ENCODE measurements at regions not wholly inside any gene's neighbourhood (a gene's known extent, or its start where the extent isn't known, plus 50 kb on each side); places are given as distances from the start of the nearest gene placed in this dataset.

- Histone ChIP-seq H3K79me2 (ENCODE audit: control insufficient read depth, insufficient read depth, low read length) (no peaks in the 10 kb centered on the region), H2AFZ (ENCODE audit: control insufficient read depth, low read depth, low read length) (no peak overlapping the region), H3K4me2 (ENCODE audit: control insufficient read depth, insufficient read depth) (no peak overlapping the region), H3K36me3 (ENCODE audit: control insufficient read depth in 2 of 2, insufficient read depth in 2 of 2, low read length in 1 of 2) (no peaks in the 10 kb centered on the region), H3K27me3 (replicated peaks in 1 of 2; ENCODE audit: control insufficient read depth in 2 of 2, insufficient read depth in 2 of 2, low read length in 1 of 2) (no peaks in the 10 kb centered on the region), H3K27ac (ENCODE audit: control insufficient read depth, insufficient read depth) (no peak overlapping the region), H4K20me1 (ENCODE audit: control insufficient read depth, insufficient read depth) (no peaks in the 10 kb centered on the region), H3K4me3 (no peak overlapping the region), H3K4me1 (ENCODE audit: control insufficient read depth, insufficient read depth, low read length) (no peaks in the 10 kb centered on the region), H3K9ac (ENCODE audit: control insufficient read depth, insufficient read depth, low read length) (no peak overlapping the region), H3K9me3 (replicated peaks; ENCODE audit: control insufficient read depth, insufficient read depth, low read length) (no peaks in the 10 kb centered on the region; the same call in 2 of the 3 replicates)
- in situ Hi-C loops (cut with MboI) (no loop called here), intact Hi-C loops (cut with micrococcal nuclease; ENCODE audit: unreplicated experiment) (no loop called here)
- TF ChIP-seq CBX5 (IDR thresholded peaks at IDR 0.05; ENCODE audit: low read depth), result peak; percentile 73; the same call in 1 of the 2 replicates
- TF ChIP-seq, protein P1, sequence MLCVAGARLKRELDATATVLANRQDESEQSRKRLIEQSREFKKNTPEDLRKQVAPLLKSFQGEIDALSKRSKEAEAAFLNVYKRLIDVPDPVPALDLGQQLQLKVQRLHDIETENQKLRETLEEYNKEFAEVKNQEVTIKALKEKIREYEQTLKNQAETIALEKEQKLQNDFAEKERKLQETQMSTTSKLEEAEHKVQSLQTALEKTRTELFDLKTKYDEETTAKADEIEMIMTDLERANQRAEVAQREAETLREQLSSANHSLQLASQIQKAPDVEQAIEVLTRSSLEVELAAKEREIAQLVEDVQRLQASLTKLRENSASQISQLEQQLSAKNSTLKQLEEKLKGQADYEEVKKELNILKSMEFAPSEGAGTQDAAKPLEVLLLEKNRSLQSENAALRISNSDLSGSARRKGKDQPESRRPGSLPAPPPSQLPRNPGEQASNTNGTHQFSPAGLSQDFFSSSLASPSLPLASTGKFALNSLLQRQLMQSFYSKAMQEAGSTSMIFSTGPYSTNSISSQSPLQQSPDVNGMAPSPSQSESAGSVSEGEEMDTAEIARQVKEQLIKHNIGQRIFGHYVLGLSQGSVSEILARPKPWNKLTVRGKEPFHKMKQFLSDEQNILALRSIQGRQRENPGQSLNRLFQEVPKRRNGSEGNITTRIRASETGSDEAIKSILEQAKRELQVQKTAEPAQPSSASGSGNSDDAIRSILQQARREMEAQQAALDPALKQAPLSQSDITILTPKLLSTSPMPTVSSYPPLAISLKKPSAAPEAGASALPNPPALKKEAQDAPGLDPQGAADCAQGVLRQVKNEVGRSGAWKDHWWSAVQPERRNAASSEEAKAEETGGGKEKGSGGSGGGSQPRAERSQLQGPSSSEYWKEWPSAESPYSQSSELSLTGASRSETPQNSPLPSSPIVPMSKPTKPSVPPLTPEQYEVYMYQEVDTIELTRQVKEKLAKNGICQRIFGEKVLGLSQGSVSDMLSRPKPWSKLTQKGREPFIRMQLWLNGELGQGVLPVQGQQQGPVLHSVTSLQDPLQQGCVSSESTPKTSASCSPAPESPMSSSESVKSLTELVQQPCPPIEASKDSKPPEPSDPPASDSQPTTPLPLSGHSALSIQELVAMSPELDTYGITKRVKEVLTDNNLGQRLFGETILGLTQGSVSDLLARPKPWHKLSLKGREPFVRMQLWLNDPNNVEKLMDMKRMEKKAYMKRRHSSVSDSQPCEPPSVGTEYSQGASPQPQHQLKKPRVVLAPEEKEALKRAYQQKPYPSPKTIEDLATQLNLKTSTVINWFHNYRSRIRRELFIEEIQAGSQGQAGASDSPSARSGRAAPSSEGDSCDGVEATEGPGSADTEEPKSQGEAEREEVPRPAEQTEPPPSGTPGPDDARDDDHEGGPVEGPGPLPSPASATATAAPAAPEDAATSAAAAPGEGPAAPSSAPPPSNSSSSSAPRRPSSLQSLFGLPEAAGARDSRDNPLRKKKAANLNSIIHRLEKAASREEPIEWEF (IDR thresholded peaks at IDR 0.05; ENCODE audit: insufficient replicate concordance, low read depth, low read length), result no peak
- ATAC-seq, result no peak
- FAIRE-seq, result no peak
- DNase-seq (ENCODE audit: low read depth, low spot score), result no peak
- WGBS (ENCODE audit: insufficient coverage, insufficient replicate concordance, low lambda C conversion rate, missing lambda C conversion rate), result 69% methylated on average over 4 of the region's 4 CpGs
- ChIA-PET RAD21 (ENCODE audit: unreplicated experiment) (no interaction called here), POLR2A (no interaction called here), CTCF (no interaction called here), SMC1A (ENCODE audit: uncharacterized antibody, unreplicated experiment) (no interaction called here)
- BruUV-seq (replicated peaks), result no TSS peak
These were observed 1176.8 kb upstream of the ADGRB3 start for GRCh38 chr6:67458265-67458664.

- no peak for FAIRE-seq
- H3K9ac ChIP-seq (ENCODE audit: control insufficient read depth, insufficient read depth, low read length), result no peak overlapping the region
- H3K79me2 ChIP-seq (ENCODE audit: control insufficient read depth, insufficient read depth, low read length), result no peaks in the 10 kb centered on the region
- DNase-seq (ENCODE audit: low read depth, low spot score), result no peak
- no peaks in the 10 kb centered on the region for H3K27me3 ChIP-seq (replicated peaks in 1 of 2; ENCODE audit: control insufficient read depth in 2 of 2, insufficient read depth in 2 of 2, low read length in 1 of 2)
- POLR2A ChIA-PET, result no interaction called here
- no peaks in the 10 kb centered on the region for H4K20me1 ChIP-seq (ENCODE audit: control insufficient read depth, insufficient read depth)
- no peak overlapping the region for H3K27ac ChIP-seq (ENCODE audit: control insufficient read depth, insufficient read depth)
- H2AFZ ChIP-seq (ENCODE audit: control insufficient read depth, low read depth, low read length), result no peak overlapping the region
- no peak overlapping the region for H3K4me3 ChIP-seq
- RAD21 ChIA-PET (ENCODE audit: unreplicated experiment), result no interaction called here
- no peak overlapping the region for H3K4me2 ChIP-seq (ENCODE audit: control insufficient read depth, insufficient read depth)
- ATAC-seq, result no peak
- in situ Hi-C loops (cut with MboI) (no loop called here), intact Hi-C loops (cut with micrococcal nuclease; ENCODE audit: unreplicated experiment) (no loop called here)
- CTCF ChIA-PET, result no interaction called here
- 43% methylated on average over 1 of the region's 1 CpG for WGBS (ENCODE audit: insufficient coverage, insufficient replicate concordance, low lambda C conversion rate, missing lambda C conversion rate)
- no peaks in the 10 kb centered on the region for H3K9me3 ChIP-seq (replicated peaks; ENCODE audit: control insufficient read depth, insufficient read depth, low read length)
- H3K4me1 ChIP-seq (ENCODE audit: control insufficient read depth, insufficient read depth, low read length), result no peaks in the 10 kb centered on the region
- no peaks in the 10 kb centered on the region for H3K36me3 ChIP-seq (ENCODE audit: control insufficient read depth in 2 of 2, insufficient read depth in 2 of 2, low read length in 1 of 2)
- SMC1A ChIA-PET (ENCODE audit: uncharacterized antibody, unreplicated experiment), result no interaction called here
- BruUV-seq (replicated peaks), result no TSS peak
- TF ChIP-seq RAD21 (IDR thresholded peaks at IDR 0.05; ENCODE audit: insufficient read depth, low read depth, low read length) (no peak), BCLAF1 (IDR thresholded peaks at IDR 0.05) (no peak), ZNF622 (IDR thresholded peaks at IDR 0.05) (no peak), NKRF (conservative IDR thresholded peaks at IDR 0.05) (no peak), RBBP5 (conservative IDR thresholded peaks at IDR 0.05) (no peak), HCFC1 (IDR thresholded peaks at IDR 0.05; ENCODE audit: low read length) (no peak)
These were observed 1183.2 kb upstream of the ADGRB3 start for GRCh38 chr6:67451874-67452273.
